SU-DHL-6 (cell line): ENCODE measurements at regions not wholly inside any gene's neighbourhood (a gene's known extent, or its start where the extent isn't known, plus 50 kb on each side); places are given as distances from the start of the nearest gene placed in this dataset.
"Not testable (repeated sequence)": the region's sequence is repeated elsewhere in the genome, so short reads cannot be mapped to it uniquely, and the experiment has no call there.

Source experiments
- H2AFZ ChIP-seq: fragments of 200-600 bp; sonication (generic); 2 replicates; pipeline ENCODE4 v1.6.1; 2014; ENCODE audit warnings: low read depth, mild to moderate bottlenecking, moderate library complexity, mixed read lengths, antibody characterized with exemption, low read length; ENCODE audit not compliant: severe bottlenecking
- H3F3A ChIP-seq: fragments of 200-600 bp; shearing (Covaris generic); 2 replicates; pipeline ENCODE4 v1.6.0; 2016; ENCODE audit warnings: antibody characterized with exemption, mild to moderate bottlenecking; ENCODE audit not compliant: insufficient read depth
- H3K27ac ChIP-seq: fragments of 200-600 bp; sonication (generic); 2 replicates; pipeline ENCODE4 v1.5.1; 2016; ENCODE audit warnings: low read depth, mild to moderate bottlenecking, low read length, moderate library complexity, mixed read lengths
- H3K27me3 ChIP-seq: fragments of 200-600 bp; sonication (generic), shearing (Covaris generic); 2 replicates; pipeline ENCODE4 v1.6.0; 2014; ENCODE audit warnings: mild to moderate bottlenecking, low read length
- H3K36me3 ChIP-seq: fragments of 200-600 bp; sonication (generic); 2 replicates; pipeline ENCODE4 v1.6.1; 2014; ENCODE audit warnings: mild to moderate bottlenecking, low read length, mixed read lengths
- H3K4me2 ChIP-seq: fragments of 300-600, 200-600 bp; shearing (Covaris generic), sonication (generic); 2 replicates; pipeline ENCODE4 v1.6.0; 2014; ENCODE audit warnings: low read length, low read depth, mild to moderate bottlenecking; ENCODE audit not compliant: poor library complexity, severe bottlenecking
- H3K4me3 ChIP-seq: fragments of 200-600 bp; sonication (generic); 2 replicates; pipeline ENCODE4 v1.5.1; 2014; ENCODE audit warnings: antibody characterized with exemption, low read length, mild to moderate bottlenecking, mixed read lengths; ENCODE audit not compliant: insufficient read depth, poor library complexity, severe bottlenecking
- H3K79me2 ChIP-seq: fragments of 200-600 bp; sonication (generic); 2 replicates; pipeline ENCODE4 v1.6.1; 2014; ENCODE audit warnings: mild to moderate bottlenecking, low read length, moderate library complexity; ENCODE audit not compliant: insufficient read depth
- H3K9ac ChIP-seq: fragments of 200-600 bp; sonication (generic); 2 replicates; pipeline ENCODE4 v1.7.0; 2014; ENCODE audit warnings: mild to moderate bottlenecking, low read length
- H3K9me2 ChIP-seq: fragments of 200-600 bp; sonication (generic); replicated peaks from 2 replicates; pipeline ENCODE4 v1.6.1; 2014; ENCODE audit warnings: low read length; ENCODE audit not compliant: insufficient read depth
- H3K9me3 ChIP-seq: fragments of 200-600 bp; sonication (generic); 2 replicates; pipeline ENCODE4 v1.6.1; 2014; ENCODE audit warnings: low read length, mixed read lengths; ENCODE audit not compliant: insufficient read depth
- H4K20me1 ChIP-seq: fragments of 200-600 bp; sonication (generic); 2 replicates; pipeline ENCODE4 v1.6.1; 2014; ENCODE audit warnings: low read depth, mild to moderate bottlenecking, antibody characterized with exemption, low read length, moderate library complexity, mixed read lengths
- EZH2phosphoT487 ChIP-seq: fragments of 200-600 bp; sonication (generic), shearing (Covaris generic); conservative IDR thresholded peaks from 2 replicates; pipeline ENCODE4 v1.6.1; 2018; ENCODE audit warnings: mild to moderate bottlenecking, antibody characterized with exemption, low read length, moderate library complexity, mixed read lengths
- TF ChIP-seq, protein P1 (sequence below): fragments of 200-600 bp; sonication (generic); IDR thresholded peaks from one replicate; pipeline ENCODE4 v1.5.1; 2017; ENCODE audit warnings: antibody characterized with exemption, mild to moderate bottlenecking, low read length, moderate library complexity; ENCODE audit not compliant: insufficient read depth, poor library complexity, severe bottlenecking

DNA sequence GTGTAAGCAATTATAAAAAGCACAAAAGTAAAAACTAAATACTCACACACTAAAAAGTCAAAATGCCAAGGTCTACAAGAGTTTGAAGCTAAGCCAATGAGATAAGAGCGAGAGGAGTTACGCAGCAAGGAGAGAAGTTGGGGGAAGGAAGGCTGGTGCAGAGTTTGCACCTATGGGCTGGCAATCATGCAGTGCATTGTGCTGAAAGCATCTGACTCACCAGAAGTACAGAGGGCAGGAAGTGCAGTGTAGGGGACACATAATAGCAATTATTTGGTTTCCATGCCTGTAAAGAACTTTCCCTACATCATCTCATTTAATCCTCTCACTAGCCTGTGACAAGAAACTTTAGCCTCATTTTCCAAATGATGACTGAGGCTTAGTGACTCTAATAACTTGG lies 142.7 kb upstream of the KYNU start:
- H4K20me1 ChIP-seq, result no peaks in the 10 kb centered on the region
- H3K4me3 ChIP-seq, result no peak overlapping the region
- TF ChIP-seq EZH2phosphoT487, result no peak
- TF ChIP-seq, protein P1, sequence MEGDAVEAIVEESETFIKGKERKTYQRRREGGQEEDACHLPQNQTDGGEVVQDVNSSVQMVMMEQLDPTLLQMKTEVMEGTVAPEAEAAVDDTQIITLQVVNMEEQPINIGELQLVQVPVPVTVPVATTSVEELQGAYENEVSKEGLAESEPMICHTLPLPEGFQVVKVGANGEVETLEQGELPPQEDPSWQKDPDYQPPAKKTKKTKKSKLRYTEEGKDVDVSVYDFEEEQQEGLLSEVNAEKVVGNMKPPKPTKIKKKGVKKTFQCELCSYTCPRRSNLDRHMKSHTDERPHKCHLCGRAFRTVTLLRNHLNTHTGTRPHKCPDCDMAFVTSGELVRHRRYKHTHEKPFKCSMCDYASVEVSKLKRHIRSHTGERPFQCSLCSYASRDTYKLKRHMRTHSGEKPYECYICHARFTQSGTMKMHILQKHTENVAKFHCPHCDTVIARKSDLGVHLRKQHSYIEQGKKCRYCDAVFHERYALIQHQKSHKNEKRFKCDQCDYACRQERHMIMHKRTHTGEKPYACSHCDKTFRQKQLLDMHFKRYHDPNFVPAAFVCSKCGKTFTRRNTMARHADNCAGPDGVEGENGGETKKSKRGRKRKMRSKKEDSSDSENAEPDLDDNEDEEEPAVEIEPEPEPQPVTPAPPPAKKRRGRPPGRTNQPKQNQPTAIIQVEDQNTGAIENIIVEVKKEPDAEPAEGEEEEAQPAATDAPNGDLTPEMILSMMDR, result no peak
- H3K79me2 ChIP-seq, result no peaks in the 10 kb centered on the region
- H3F3A ChIP-seq, result no peaks in the 10 kb centered on the region
- H3K4me2 ChIP-seq, result no peak overlapping the region
- H3K9me2 ChIP-seq, result no peaks in the 10 kb centered on the region
- H3K27me3 ChIP-seq, result no peaks in the 10 kb centered on the region
- H3K9me3 ChIP-seq, result no peaks in the 10 kb centered on the region
- H3K9ac ChIP-seq, result no peak overlapping the region
- no peak overlapping the region for H2AFZ ChIP-seq
- no peak overlapping the region for H3K27ac ChIP-seq
- H3K36me3 ChIP-seq, result no peaks in the 10 kb centered on the region

DNA sequence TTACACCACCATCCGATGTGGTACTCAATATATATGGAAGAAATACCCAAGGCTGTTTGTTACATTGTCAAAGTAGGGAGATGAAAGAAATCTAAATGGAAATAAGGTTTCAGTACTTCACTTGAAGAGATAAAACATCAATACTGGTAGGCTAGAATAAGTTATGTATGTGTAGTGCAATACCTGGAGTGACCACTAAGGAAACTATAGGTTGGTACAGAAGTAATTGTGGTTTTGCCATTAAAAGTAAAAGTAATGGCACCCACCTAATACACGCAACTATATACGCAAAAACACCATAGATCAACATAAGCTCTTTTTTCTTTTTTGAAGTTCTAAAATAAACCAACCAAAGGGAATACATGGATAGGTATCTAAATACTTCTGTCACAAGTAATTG lies 143.2 kb upstream of the KYNU start:
- no peak overlapping the region for H3K4me3 ChIP-seq
- no peaks in the 10 kb centered on the region for H3K36me3 ChIP-seq
- no peaks in the 10 kb centered on the region for H3F3A ChIP-seq
- H3K79me2 ChIP-seq, result no peaks in the 10 kb centered on the region
- no peak for TF ChIP-seq EZH2phosphoT487
- TF ChIP-seq, protein P1, result no peak
- H3K9me3 ChIP-seq, result no peaks in the 10 kb centered on the region
- no peak overlapping the region for H2AFZ ChIP-seq
- H3K4me2 ChIP-seq, result no peak overlapping the region
- H3K9ac ChIP-seq, result no peak overlapping the region
- no peaks in the 10 kb centered on the region for H4K20me1 ChIP-seq
- no peaks in the 10 kb centered on the region for H3K9me2 ChIP-seq
- H3K27ac ChIP-seq, result no peak overlapping the region
- H3K27me3 ChIP-seq, result no peaks in the 10 kb centered on the region

GRCh38 chr2:142729814-142730213 lies 147.7 kb upstream of the KYNU start:
- H3K79me2 ChIP-seq, H3K27ac ChIP-seq, H3K27me3 ChIP-seq, H3K9me3 ChIP-seq, H3K36me3 ChIP-seq, H4K20me1 ChIP-seq, H2AFZ ChIP-seq, H3K9ac ChIP-seq, H3K4me2 ChIP-seq, H3K9me2 ChIP-seq, H3F3A ChIP-seq, H3K4me3 ChIP-seq: not testable (repeated sequence)

GRCh38 chr2:142727821-142728478 lies 149.5 kb upstream of the KYNU start:
- not testable (repeated sequence) for H2AFZ ChIP-seq, H3K27me3 ChIP-seq, H3K9ac ChIP-seq, H4K20me1 ChIP-seq, H3K9me2 ChIP-seq, H3K9me3 ChIP-seq, H3K79me2 ChIP-seq, H3F3A ChIP-seq, H3K27ac ChIP-seq, H3K36me3 ChIP-seq, H3K4me3 ChIP-seq, H3K4me2 ChIP-seq
